AG10803 (cell line): ENCODE measurements at regions not wholly inside any gene's neighbourhood (a gene's known extent, or its start where the extent isn't known, plus 50 kb on each side); places are given as distances from the start of the nearest gene placed in this dataset.

Source experiments
- DNase-seq: peaks from one replicate; pipeline ENCODE4 v3.0.0; 2010; ENCODE audit warnings: low read depth
- H3K4me3 ChIP-seq: 2 replicates; pipeline ENCODE4 v1.5.1; 2011; ENCODE audit warnings: mild to moderate bottlenecking, low read length, control low read depth
- CTCF ChIP-seq: conservative IDR thresholded peaks from 2 replicates; pipeline ENCODE4 v1.5.1; 2011; ENCODE audit warnings: mild to moderate bottlenecking, low read length, control low read depth, inconsistent platforms

GRCh38 chr10:83605783-83606630, 533.3 kb upstream of the GHITM start:
- no peak for DNase-seq
- no peak overlapping the region for H3K4me3 ChIP-seq
- TF ChIP-seq CTCF = no peak

GRCh38 chr10:83607959-83608745, 531.2 kb upstream of the GHITM start:
- no peak overlapping the region for H3K4me3 ChIP-seq
- peak; percentile 1 for DNase-seq
- no peak for TF ChIP-seq CTCF

GRCh38 chr10:83612050-83612449, 527.3 kb upstream of the GHITM start:
- peak; percentile 7 for DNase-seq
- H3K4me3 ChIP-seq = no peak overlapping the region
- TF ChIP-seq CTCF = no peak

GRCh38 chr10:83612746-83613145, 526.6 kb upstream of the GHITM start:
- no peak for TF ChIP-seq CTCF
- H3K4me3 ChIP-seq = no peak overlapping the region
- DNase-seq = no peak

DNA sequence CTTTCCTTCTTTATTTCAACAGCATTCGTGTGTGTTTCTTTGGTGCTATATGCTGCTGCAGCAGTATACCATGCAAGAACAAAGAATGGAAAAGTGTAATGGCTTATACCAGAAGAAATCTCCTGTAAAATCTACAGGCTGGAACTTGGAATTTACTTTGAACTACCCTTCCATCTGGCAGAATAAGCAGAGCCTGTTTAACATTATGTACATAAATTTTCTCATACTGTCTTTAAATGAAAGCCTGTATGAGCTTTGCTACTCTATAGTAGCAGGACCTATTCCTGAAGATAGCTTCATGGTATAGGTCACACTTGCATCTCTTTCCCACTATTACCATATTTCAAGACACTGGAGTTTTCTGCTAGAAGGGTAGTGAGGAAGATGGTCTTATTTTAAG, 522.1 kb upstream of the GHITM start:
- no peak for DNase-seq
- TF ChIP-seq CTCF = no peak
- H3K4me3 ChIP-seq = no peak overlapping the region

GRCh38 chr10:83617692-83618545, 521.4 kb upstream of the GHITM start:
- no peak for DNase-seq

More at GRCh38 chr10:83617692-83618545, 521.4 kb upstream of the GHITM start:
- no peak for TF ChIP-seq CTCF
- H3K4me3 ChIP-seq = no peak overlapping the region
